Thoracic aorta (tissue), 2 donors: ENCODE measurements at regions not wholly inside any gene's neighbourhood (a gene's known extent, or its start where the extent isn't known, plus 50 kb on each side); places are given as distances from the start of the nearest gene placed in this dataset.

Experiments used
- ATAC-seq: fragments of 150-250 bp; one replicate; pipeline ENCODE4 v1.8.0; 2017; ENCODE audit warnings: low read depth; ENCODE audit not compliant: insufficient number of reproducible peaks, low FRiP score
- DNase-seq: peaks from one replicate; pipeline ENCODE4 v3.0.0-alpha.2; 2020; ENCODE audit warnings: low spot score
- H3K27ac ChIP-seq, 2 donors: fragments of 200-600 bp; sonication (generic); 1 replicate in 1 of 2; 2 replicates in 1 of 2; pipeline ENCODE4 v1.5.1; 2016; ENCODE audit warnings: mild to moderate bottlenecking in 2 of 2, moderate library complexity in 2 of 2
- H3K27me3 ChIP-seq: fragments of 200-600 bp; sonication (generic); replicated peaks from 2 replicates; pipeline ENCODE4 v1.6.0; 2016; ENCODE audit warnings: mild to moderate bottlenecking; ENCODE audit not compliant: insufficient read depth
- H3K36me3 ChIP-seq: fragments of 200-600 bp; sonication (generic); one replicate; pipeline ENCODE4 v1.5.1; 2016
- H3K4me1 ChIP-seq, 2 donors: fragments of 200-600 bp; sonication (generic); 1 replicate in 1 of 2; 2 replicates in 1 of 2; pipeline versions ENCODE4 v1.5.1 to v1.6.0; 2016; ENCODE audit warnings: low read depth in 2 of 2, mild to moderate bottlenecking in 1 of 2; ENCODE audit not compliant: control insufficient read depth in 1 of 2
- H3K4me3 ChIP-seq: fragments of 200-600 bp; sonication (generic); 2 replicates; pipeline ENCODE4 v1.5.1; 2016; ENCODE audit warnings: mild to moderate bottlenecking
- H3K9me3 ChIP-seq: fragments of 200-600 bp; sonication (generic); 2 replicates; pipeline ENCODE4 v1.5.1; 2016
- TF ChIP-seq, protein P1 (sequence below): fragments of 200-600 bp; sonication (generic); IDR thresholded peaks from one replicate; pipeline ENCODE4 v1.5.1; 2019; ENCODE audit warnings: antibody characterized with exemption

DNA sequence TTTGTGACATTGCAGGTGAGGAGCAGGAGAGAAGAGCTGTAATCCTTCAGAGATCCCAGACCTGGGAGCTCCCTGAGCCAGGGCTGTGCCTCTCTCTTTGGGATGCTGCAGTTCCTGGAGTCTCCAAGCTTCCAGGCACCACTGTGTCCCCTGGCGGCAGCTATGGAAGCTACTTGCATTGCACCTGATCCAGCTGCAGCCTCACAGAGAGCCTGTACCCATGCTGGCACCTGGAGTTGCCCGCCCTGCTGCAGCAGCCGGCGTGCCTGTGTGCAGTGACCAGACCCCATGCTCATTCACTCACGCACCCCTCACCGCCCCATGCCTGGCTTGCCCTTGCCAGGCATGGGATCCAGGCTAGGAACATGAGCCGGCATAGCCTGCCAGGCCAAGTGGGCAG is 51.8 kb upstream of the MED9 start:
- ATAC-seq (no peak), DNase-seq (no peak)
- TF ChIP-seq, protein P1, sequence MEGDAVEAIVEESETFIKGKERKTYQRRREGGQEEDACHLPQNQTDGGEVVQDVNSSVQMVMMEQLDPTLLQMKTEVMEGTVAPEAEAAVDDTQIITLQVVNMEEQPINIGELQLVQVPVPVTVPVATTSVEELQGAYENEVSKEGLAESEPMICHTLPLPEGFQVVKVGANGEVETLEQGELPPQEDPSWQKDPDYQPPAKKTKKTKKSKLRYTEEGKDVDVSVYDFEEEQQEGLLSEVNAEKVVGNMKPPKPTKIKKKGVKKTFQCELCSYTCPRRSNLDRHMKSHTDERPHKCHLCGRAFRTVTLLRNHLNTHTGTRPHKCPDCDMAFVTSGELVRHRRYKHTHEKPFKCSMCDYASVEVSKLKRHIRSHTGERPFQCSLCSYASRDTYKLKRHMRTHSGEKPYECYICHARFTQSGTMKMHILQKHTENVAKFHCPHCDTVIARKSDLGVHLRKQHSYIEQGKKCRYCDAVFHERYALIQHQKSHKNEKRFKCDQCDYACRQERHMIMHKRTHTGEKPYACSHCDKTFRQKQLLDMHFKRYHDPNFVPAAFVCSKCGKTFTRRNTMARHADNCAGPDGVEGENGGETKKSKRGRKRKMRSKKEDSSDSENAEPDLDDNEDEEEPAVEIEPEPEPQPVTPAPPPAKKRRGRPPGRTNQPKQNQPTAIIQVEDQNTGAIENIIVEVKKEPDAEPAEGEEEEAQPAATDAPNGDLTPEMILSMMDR = no peak
- Histone ChIP-seq H3K27ac (no peak overlapping the region), H3K36me3 (no peaks in the 10 kb centered on the region), H3K9me3 (no peaks in the 10 kb centered on the region), H3K4me3 (no peak overlapping the region), H3K27me3 (no peaks in the 10 kb centered on the region), H3K4me1 (no peaks in the 10 kb centered on the region)

DNA sequence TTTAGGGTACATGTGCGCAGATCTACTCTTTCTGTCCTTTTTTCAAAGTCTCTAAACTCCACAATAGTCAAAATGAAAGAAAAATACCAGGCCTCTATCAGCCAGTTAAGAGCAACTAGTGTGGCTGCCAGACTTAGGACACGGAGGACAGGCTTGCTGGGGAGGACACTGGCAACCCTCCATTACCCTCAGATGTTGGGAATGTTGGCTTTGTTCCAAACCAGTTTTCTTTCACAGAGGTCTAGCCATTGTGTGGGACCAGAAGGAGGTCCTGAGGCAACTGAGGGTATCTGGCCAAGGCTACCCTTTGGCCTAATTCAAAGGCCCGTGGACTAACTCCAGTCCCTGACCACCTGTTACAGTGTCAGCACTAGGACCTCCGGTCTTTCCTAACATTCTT is 51.2 kb upstream of the MED9 start:
- Histone ChIP-seq H3K27me3 (no peaks in the 10 kb centered on the region), H3K36me3 (no peaks in the 10 kb centered on the region), H3K4me3 (no peak overlapping the region), H3K4me1 (no peaks in the 10 kb centered on the region), H3K9me3 (no peaks in the 10 kb centered on the region), H3K27ac (no peak overlapping the region)
- TF ChIP-seq, protein P1 = no peak
- DNase-seq (no peak), ATAC-seq (no peak)

DNA sequence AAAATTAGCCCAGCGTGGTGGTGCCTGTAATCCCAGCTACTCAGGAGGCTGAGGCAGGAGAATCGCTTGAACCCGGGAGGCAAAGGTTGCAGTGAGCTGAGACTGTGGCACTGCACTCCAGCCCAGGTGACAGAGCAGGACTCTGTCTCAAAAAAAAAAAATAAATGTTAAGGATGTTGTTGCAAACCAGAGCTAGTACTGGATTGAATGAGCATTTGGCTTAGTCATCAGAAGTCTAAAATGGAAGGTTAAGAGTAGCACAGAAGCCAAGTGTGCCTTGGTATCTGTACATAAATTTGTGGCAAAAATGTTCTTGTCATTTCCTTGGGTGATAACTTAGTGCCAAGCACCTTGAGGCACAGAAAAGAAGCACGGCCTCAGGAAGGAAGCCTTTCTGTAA is 50.6 kb upstream of the MED9 start:
- H3K27me3 ChIP-seq = no peaks in the 10 kb centered on the region
- H3K4me3 ChIP-seq = no peak overlapping the region
- TF ChIP-seq, protein P1 = no peak
- no peaks in the 10 kb centered on the region for H3K36me3 ChIP-seq
- H3K27ac ChIP-seq = no peak overlapping the region
- no peaks in the 10 kb centered on the region for H3K4me1 ChIP-seq
- DNase-seq = no peak
- ATAC-seq = no peak
- no peaks in the 10 kb centered on the region for H3K9me3 ChIP-seq
